Skeletal muscle tissue (tissue), 3 donors: ENCODE measurements at regions not wholly inside any gene's neighbourhood (a gene's known extent, or its start where the extent isn't known, plus 50 kb on each side); places are given as distances from the start of the nearest gene placed in this dataset.
"Not testable (repeated sequence)": the region's sequence is repeated elsewhere in the genome, so short reads cannot be mapped to it uniquely, and the experiment has no call there.

Experiments used
- H3K27ac ChIP-seq: one replicate; pipeline ENCODE4 v1.7.0; 2013; ENCODE audit warnings: mild to moderate bottlenecking, low read depth, low read length, inconsistent platforms
- H3K27me3 ChIP-seq, 3 donors: one replicate each; pipeline ENCODE4 v1.7.0; 2013; ENCODE audit warnings: low read length in 3 of 3; ENCODE audit not compliant: control insufficient read depth in 3 of 3, insufficient read depth in 3 of 3
- H3K36me3 ChIP-seq, 3 donors: one replicate each; pipeline ENCODE4 v1.7.0; 2013; ENCODE audit warnings: low read length in 3 of 3; ENCODE audit not compliant: control insufficient read depth in 3 of 3, insufficient read depth in 3 of 3
- H3K4me1 ChIP-seq, 3 donors: one replicate each; pipeline ENCODE4 v1.7.0; 2013; ENCODE audit warnings: low read length in 3 of 3, mild to moderate bottlenecking in 3 of 3; ENCODE audit not compliant: control insufficient read depth in 3 of 3, insufficient read depth in 3 of 3
- H3K4me3 ChIP-seq, 3 donors: one replicate each; pipeline ENCODE4 v1.7.0; 2013; ENCODE audit warnings: low read length in 3 of 3
- H3K9ac ChIP-seq, 3 donors: one replicate each; pipeline ENCODE4 v1.7.0; 2013; ENCODE audit warnings: low read length in 3 of 3, mild to moderate bottlenecking in 3 of 3, moderate library complexity in 2 of 3, low read depth in 1 of 3
- H3K9me3 ChIP-seq, 3 donors: one replicate each; pipeline ENCODE4 v1.7.0; 2013; ENCODE audit warnings: low read length in 3 of 3; ENCODE audit not compliant: control insufficient read depth in 3 of 3
- donor health status: Osteomylitis.

DNA sequence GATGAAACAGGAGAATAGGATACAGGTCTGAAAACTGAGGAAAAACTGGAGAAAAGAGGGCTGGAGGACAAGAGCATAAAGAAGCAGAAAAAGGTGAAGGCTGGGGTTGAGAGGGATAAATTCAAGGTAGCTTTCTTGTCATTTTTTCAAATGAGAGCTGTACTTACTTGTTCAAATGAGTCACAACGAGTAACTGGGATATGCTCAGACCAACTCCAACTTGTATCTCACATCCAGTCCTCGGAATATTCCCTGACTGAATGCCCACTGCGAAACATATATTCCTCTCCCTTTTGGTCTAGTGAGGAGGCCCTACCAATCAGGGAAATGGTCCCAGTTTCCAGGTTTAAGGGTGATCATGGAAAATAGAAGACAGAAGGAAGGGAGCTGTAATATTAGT, 343.4 kb downstream of the HHIPL2 start:
- Histone ChIP-seq H3K4me3 (no peak overlapping the region), H3K4me1 (no peaks in the 10 kb centered on the region), H3K36me3 (no peaks in the 10 kb centered on the region), H3K9ac (no peak overlapping the region), H3K27ac (no peak overlapping the region), H3K27me3 (no peaks in the 10 kb centered on the region), H3K9me3 (no peaks in the 10 kb centered on the region)

DNA sequence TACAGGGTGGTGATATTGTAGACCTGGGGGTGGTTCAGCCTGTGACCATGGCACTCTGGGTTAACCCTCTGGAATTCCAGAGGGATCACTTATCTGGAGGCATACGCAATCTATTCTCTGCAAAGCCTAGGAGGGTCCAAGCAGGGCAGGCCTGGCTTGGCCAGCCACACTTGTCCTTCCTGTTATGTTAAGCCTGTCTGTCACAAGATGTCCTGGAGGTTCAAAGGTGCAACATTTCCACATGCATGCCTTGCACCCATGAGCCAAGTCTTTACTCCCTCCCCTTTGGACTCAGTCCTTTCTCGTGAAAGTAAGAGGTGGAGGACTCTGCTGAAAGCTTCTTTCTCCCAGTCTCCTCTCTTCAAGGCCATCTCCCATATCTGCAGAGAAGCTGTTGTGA, 345.1 kb downstream of the HHIPL2 start:
- Histone ChIP-seq H3K9ac (no peak overlapping the region), H3K36me3 (no peaks in the 10 kb centered on the region), H3K4me1 (no peaks in the 10 kb centered on the region), H3K4me3 (no peak overlapping the region), H3K9me3 (no peaks in the 10 kb centered on the region), H3K27me3 (no peaks in the 10 kb centered on the region), H3K27ac (no peak overlapping the region)

DNA sequence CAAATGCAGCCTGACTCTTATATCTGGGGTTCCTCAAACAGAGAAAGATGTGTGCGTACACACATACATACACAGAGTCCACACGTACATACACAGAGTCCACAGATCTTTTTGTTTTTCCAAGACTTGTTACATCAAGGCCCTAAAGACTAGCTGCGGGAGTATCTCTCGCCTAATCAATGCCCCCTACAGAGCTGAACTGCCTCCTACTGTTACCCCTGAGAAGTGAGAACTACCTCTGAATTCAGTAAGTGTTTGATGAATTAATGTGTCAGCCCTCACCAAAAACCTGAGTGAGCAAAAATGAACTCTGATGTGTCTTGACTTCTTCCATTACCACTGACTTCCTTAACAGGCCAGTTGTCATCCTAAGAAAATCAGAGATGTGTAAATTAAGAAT, 351.2 kb downstream of the HHIPL2 start:
- Histone ChIP-seq H3K4me1 (no peaks in the 10 kb centered on the region), H3K27me3 (no peaks in the 10 kb centered on the region), H3K36me3 (no peaks in the 10 kb centered on the region)

DNA sequence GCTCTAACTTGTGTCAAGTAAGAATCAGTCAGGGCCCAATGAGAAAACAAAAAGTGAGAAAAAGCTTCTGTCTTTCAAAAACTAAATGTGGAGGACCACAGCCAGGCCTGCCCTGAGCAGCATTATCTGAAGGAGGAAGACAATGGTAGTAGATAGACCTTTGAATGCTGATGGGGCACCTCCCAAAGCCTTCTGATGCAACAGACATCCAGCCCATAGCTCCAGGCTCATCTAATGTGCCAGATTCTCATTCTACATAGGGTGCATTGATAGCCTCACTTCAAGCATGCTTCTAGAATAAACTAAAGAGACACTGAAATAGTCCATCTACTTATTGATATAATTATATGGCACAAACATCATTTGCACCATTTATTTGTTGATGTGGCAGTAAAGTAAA, 351.6 kb downstream of the HHIPL2 start:
- Histone ChIP-seq H3K27me3 (no peaks in the 10 kb centered on the region), H3K27ac (no peak overlapping the region), H3K36me3 (no peaks in the 10 kb centered on the region), H3K9ac (no peak overlapping the region), H3K4me1 (no peaks in the 10 kb centered on the region), H3K4me3 (no peak overlapping the region), H3K9me3 (no peaks in the 10 kb centered on the region)

More for the DNA sequence above, 351.2 kb downstream of the HHIPL2 start:
- Histone ChIP-seq H3K9ac (no peak overlapping the region), H3K4me3 (no peak overlapping the region), H3K9me3 (no peaks in the 10 kb centered on the region), H3K27ac (no peak overlapping the region)

DNA sequence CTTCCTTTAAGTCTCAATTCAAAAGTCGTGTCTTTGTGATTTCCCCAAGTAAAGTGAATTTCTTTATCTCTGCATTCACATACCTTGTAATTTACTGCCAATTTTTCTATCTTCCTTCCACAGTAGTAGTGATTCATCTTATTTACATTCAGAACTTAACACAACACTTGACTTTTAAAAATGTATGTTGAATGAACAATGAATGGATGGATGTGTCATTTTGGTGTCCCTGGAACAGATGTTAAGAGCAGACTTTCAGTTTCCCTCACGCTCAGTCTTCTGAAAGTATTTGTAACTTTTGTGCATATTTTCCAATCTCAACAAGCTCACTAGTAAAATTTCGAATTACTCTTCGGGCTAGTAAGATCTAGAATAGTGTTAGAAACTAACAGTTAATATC, 352.0 kb downstream of the HHIPL2 start:
- Histone ChIP-seq H3K4me1 (no peaks in the 10 kb centered on the region), H3K4me3 (no peak overlapping the region), H3K27me3 (no peaks in the 10 kb centered on the region), H3K36me3 (no peaks in the 10 kb centered on the region), H3K9ac (no peak overlapping the region), H3K9me3 (no peaks in the 10 kb centered on the region), H3K27ac (no peak overlapping the region)

DNA sequence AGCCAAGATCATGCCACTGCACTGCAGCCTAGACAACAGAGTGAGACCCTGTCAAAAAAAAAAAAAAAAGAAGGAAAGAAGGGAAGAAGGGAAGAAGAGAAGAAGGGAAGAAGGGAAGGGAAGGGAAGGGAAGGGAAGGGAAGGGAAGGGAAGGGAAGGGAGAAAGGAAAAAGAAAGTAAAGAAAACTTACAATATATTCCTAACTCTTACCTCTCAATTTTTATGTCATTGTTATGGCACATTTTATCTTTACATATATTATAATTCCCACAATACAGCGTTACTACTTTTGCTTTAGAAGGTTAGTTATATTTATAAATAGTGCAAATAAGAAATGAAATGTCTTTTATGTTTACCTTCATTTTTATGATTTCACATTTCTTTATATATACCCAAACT, 358.7 kb downstream of the HHIPL2 start:
- Histone ChIP-seq H3K4me1 (no peaks in the 10 kb centered on the region), H3K36me3 (no peaks in the 10 kb centered on the region), H3K9me3 (no peaks in the 10 kb centered on the region), H3K27me3 (no peaks in the 10 kb centered on the region), H3K27ac (no peak overlapping the region), H3K4me3 (no peak overlapping the region), H3K9ac (no peak overlapping the region)

DNA sequence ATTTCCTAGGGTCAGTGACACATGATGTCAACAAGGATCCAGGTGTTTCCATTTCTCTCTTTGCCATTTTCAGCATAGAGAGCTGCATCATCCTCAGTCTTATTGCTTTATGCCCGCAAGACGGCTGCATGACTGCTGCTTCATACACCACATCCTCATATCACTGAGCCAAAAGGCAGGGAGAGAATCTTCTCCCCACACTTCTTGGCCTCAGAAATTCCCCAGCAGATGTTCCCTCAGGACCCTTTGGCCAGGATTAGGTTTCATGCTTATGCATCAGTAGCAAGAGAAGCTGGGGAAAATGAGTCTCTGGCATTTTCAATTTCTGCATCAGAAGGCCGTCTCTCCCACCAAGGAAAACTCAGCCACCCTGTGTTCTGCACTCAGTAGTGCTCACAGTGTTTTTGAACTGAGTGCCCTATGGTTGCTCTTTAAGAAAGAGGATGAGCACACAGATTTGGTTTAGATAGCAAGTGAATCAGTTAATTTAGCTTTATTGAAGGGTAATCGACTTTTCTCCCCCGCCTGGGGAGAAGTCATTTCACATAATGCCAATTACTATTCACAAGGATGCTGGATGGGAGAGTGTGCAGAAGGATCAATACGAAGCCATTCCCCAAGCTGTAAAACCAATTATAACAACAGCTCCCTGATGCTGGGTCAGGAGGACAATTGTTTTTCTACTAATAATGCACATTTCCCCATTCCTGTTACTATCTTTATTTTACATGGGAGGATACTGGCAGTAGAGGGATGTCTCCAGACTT, 360.2 kb downstream of the HHIPL2 start:
- Histone ChIP-seq H3K9me3 (no peaks in the 10 kb centered on the region), H3K4me3 (no peak overlapping the region), H3K36me3 (no peaks in the 10 kb centered on the region), H3K4me1 (no peaks in the 10 kb centered on the region), H3K9ac (no peak overlapping the region), H3K27me3 (no peaks in the 10 kb centered on the region), H3K27ac (no peak overlapping the region)

DNA sequence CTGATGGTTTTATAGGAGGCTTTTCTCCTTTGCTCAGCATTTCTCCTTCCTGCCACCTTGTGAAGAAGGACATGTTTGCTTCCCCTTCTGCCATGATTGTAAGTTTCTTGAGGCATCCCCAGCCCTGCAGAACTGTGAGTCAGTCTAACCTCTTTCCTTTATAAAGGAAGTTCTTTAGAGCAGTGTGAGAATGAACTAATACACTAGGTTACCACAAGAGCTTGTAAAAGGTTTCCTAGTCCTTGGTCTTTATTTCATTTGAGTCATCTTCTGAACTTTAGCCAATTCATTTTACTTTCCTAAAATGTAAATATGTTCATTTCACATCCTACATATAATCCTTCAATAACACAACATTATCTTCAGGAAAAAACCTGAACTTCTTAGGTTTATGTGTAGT, 365.3 kb downstream of the HHIPL2 start:
- H3K9me3 ChIP-seq = no peaks in the 10 kb centered on the region
- no peaks in the 10 kb centered on the region for H3K4me1 ChIP-seq
- no peaks in the 10 kb centered on the region for H3K36me3 ChIP-seq
- no peak overlapping the region for H3K27ac ChIP-seq
- no peak overlapping the region for H3K4me3 ChIP-seq
- H3K27me3 ChIP-seq = no peaks in the 10 kb centered on the region
- no peak overlapping the region for H3K9ac ChIP-seq

DNA sequence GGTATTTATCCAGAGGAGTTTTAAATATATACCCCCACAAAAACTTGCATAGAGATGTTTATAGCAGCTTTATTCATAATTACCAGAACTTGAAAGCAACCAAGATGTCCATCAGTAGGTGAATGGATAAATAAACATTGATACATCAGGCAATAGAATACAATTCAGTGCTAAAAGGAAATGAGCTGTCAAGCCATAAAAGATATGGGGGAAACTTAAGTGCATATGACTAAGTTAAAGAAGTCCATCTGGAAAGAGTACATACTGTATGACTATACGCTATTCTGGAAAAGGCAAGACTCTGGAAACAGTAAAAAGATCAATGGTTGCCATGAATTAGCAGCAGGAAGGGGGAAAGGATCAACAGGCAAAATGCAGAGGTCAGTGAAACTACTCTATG, 366.7 kb downstream of the HHIPL2 start:
- no peak overlapping the region for H3K4me3 ChIP-seq
- H3K9ac ChIP-seq = no peak overlapping the region
- H3K4me1 ChIP-seq = no peaks in the 10 kb centered on the region
- H3K27me3 ChIP-seq = no peaks in the 10 kb centered on the region
- H3K36me3 ChIP-seq = no peaks in the 10 kb centered on the region
- no peak overlapping the region for H3K27ac ChIP-seq
- H3K9me3 ChIP-seq = no peaks in the 10 kb centered on the region

DNA sequence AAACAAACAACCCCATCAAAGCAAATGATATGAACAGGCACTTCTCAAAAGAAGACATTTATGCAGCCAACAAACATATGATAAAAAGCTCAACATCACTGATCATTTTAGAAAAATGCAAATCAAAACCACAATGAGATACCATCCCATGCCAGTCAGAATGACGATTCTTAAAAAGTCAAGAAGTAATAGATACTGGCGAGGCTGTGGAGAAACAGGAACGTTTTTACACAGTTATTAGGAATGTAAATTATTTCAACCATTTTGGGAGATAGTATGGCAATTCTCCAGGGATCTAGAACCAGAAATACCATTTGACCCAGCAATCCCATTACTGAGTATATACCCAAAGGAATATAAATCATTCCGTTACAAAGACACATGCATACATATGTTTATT, 370.4 kb downstream of the HHIPL2 start:
- not testable (repeated sequence) for H3K36me3 ChIP-seq, H3K9ac ChIP-seq, H3K27ac ChIP-seq, H3K4me1 ChIP-seq, H3K9me3 ChIP-seq, H3K27me3 ChIP-seq, H3K4me3 ChIP-seq
